Type B pancreatic cell (in vitro differentiated cells): ENCODE measurements at regions not wholly inside any gene's neighbourhood (a gene's known extent, or its start where the extent isn't known, plus 50 kb on each side); places are given as distances from the start of the nearest gene placed in this dataset.

Source experiments
- DNase-seq: peaks from one replicate; pipeline ENCODE4 v3.0.0; 2021; ENCODE audit warnings: mixed read lengths; ENCODE audit not compliant: unreplicated experiment; ENCODE audit errors: extremely low spot score
- H3K27ac Mint-ChIP-seq: 2 replicates; pipeline ENCODE4 v1.8.0; 2021; ENCODE audit warnings: mild to moderate bottlenecking, mixed read lengths
- H3K27me3 Mint-ChIP-seq: 2 replicates; pipeline ENCODE4 v1.8.0; 2021; ENCODE audit warnings: mixed read lengths
- H3K36me3 Mint-ChIP-seq: 2 replicates; pipeline ENCODE4 v1.8.0; 2021; ENCODE audit warnings: mixed read lengths
- H3K4me1 Mint-ChIP-seq: one replicate; pipeline ENCODE4 v1.8.0; 2021; ENCODE audit warnings: mixed read lengths; ENCODE audit not compliant: unreplicated experiment
- H3K4me3 Mint-ChIP-seq: 2 replicates; pipeline ENCODE4 v1.8.0; 2021; ENCODE audit warnings: mild to moderate bottlenecking, mixed read lengths
- H3K9me3 Mint-ChIP-seq: 2 replicates; pipeline ENCODE4 v1.8.0; 2021; ENCODE audit warnings: mixed read lengths
- TF ChIP-seq, protein P1 (sequence below): fragments of 200-600 bp; sonication (generic); conservative IDR thresholded peaks from 2 replicates; pipeline ENCODE4 v1.5.0; 2021; ENCODE audit warnings: antibody characterized with exemption, mild to moderate bottlenecking

DNA sequence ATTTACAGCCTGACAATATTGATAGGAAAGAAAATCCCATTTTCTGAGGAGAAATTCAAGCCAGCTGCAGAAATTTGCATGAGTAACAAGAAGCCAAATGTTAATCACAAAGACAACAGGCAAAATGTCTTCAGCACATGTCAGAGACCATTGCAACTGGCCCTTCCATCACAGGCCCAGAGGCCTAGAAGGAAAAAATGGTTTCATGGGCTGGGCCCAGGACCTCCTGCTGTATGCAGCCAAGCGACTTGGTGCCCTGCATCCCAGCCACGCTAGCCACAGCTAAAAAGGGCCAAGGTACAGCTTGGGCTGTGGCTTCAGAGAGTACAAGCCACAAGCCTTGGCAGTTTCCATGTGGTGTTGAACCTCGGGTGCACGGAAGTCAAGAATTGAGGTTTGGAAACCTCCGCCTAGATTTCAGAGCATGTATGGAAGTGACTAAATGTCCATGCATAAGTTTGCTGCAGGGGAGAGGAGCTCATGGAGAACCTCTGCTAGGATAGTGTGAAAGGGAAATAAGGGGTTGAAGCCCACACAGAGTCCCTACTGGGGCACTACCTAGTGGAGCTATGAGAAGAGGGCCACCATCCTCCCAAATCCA lies 1474.0 kb downstream of the PCDH9 start:
- no peak overlapping the region for H3K27ac Mint-ChIP-seq
- no peak overlapping the region for H3K4me3 Mint-ChIP-seq
- DNase-seq: no peak
- H3K9me3 Mint-ChIP-seq: peaks cover 17% of the 10 kb centered on the region
- H3K4me1 Mint-ChIP-seq: no peaks in the 10 kb centered on the region
- TF ChIP-seq, protein P1, sequence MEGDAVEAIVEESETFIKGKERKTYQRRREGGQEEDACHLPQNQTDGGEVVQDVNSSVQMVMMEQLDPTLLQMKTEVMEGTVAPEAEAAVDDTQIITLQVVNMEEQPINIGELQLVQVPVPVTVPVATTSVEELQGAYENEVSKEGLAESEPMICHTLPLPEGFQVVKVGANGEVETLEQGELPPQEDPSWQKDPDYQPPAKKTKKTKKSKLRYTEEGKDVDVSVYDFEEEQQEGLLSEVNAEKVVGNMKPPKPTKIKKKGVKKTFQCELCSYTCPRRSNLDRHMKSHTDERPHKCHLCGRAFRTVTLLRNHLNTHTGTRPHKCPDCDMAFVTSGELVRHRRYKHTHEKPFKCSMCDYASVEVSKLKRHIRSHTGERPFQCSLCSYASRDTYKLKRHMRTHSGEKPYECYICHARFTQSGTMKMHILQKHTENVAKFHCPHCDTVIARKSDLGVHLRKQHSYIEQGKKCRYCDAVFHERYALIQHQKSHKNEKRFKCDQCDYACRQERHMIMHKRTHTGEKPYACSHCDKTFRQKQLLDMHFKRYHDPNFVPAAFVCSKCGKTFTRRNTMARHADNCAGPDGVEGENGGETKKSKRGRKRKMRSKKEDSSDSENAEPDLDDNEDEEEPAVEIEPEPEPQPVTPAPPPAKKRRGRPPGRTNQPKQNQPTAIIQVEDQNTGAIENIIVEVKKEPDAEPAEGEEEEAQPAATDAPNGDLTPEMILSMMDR: no peak
- no peaks in the 10 kb centered on the region for H3K36me3 Mint-ChIP-seq
- H3K27me3 Mint-ChIP-seq: no peaks in the 10 kb centered on the region

DNA sequence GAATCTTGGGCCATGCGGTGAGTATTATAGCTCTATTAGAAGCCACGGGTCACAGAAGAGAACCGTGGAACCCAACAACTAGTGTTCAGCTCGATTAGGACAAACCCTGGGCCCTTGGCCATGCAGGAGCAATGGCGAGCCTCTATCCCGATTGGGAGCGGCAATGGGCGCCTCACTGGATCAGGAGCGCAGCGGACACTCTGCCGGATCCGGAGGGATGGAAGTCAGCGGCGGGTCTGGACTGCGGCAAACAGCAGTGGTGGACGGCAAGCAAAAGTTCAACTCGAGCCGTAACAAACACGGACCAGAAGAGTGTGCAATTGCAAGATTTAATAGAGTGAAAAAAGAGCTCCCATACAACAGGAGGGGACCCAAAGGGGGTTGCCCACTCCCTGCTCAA lies 1481.9 kb downstream of the PCDH9 start:
- H3K4me1 Mint-ChIP-seq: no peaks in the 10 kb centered on the region
- no peaks in the 10 kb centered on the region for H3K9me3 Mint-ChIP-seq
- no peak for DNase-seq
- no peaks in the 10 kb centered on the region for H3K36me3 Mint-ChIP-seq
- no peaks in the 10 kb centered on the region for H3K27me3 Mint-ChIP-seq
- H3K27ac Mint-ChIP-seq: no peak overlapping the region
- no peak overlapping the region for H3K4me3 Mint-ChIP-seq
- TF ChIP-seq, protein P1: no peak

DNA sequence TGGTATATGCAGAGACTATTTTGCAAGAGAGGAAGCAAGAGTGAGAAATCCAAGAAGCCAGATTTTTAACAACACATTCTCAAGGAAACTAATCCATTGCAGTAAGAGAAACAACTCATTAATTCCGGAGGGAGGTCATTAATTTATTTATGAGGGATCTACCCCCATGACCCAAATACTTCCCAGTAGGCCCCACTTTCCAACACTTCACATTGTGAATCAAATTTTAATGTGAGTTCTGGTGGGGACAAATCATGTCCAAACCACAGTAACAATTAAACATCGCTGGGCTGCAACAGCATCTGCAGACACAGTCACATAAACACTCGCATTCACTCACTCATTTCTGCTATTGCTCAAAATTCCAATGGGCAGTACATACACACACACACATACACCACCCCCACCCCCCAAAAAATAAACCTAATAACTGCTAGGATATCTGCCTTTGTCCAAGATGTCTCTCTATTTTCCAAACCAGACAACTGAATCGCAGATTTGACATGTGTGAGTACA lies 1483.7 kb downstream of the PCDH9 start:
- H3K4me3 Mint-ChIP-seq: no peak overlapping the region

DNA sequence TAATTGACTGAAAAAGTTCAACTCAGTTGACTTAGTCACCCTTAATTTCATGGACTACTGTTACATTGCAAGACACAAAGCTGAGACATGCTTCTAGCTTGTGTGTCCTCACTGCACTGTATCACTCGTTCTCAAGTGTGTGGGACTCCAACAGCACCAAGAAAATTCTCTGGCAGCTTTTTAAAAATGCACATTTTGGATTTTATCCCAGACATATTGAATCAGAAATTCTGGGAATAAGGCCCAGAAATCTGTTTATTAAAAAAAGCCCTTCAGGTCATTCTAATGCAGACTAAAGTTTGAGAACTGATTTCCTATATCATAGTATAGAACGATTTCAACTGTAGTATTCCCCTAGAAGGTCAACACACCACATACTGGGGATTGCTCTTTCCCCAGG lies 1485.3 kb downstream of the PCDH9 start:
- Mint-ChIP-seq H3K27ac (no peak overlapping the region), H3K27me3 (no peaks in the 10 kb centered on the region), H3K4me3 (no peak overlapping the region), H3K9me3 (no peaks in the 10 kb centered on the region), H3K36me3 (no peaks in the 10 kb centered on the region), H3K4me1 (no peaks in the 10 kb centered on the region)
- TF ChIP-seq, protein P1: no peak
- no peak for DNase-seq

More for the DNA sequence above, 1483.7 kb downstream of the PCDH9 start:
- no peaks in the 10 kb centered on the region for H3K36me3 Mint-ChIP-seq
- H3K4me1 Mint-ChIP-seq: no peaks in the 10 kb centered on the region
- TF ChIP-seq, protein P1: no peak
- no peak for DNase-seq
- H3K27ac Mint-ChIP-seq: no peak overlapping the region
- no peaks in the 10 kb centered on the region for H3K9me3 Mint-ChIP-seq
- H3K27me3 Mint-ChIP-seq: no peaks in the 10 kb centered on the region

DNA sequence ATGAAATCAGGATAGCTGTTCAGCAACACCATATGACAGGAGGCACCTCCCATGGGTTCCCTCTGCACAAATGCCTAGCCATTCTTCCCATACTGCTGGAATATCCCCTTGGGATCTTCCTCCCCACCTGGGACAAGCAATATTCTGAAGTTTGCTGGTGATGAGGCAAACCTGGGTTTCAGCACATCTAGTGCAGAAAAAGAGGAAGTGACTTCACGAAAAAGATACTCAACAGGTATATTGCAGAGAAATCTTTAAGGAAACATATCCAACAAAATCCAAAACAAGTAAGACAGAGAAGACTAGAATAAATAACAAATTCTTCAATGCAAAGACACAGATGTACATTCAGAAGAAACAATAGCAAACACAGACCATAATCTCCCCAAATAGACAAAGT lies 1497.0 kb downstream of the PCDH9 start:
- no peak for DNase-seq
- TF ChIP-seq, protein P1: no peak
- Mint-ChIP-seq H3K36me3 (no peaks in the 10 kb centered on the region), H3K27me3 (no peaks in the 10 kb centered on the region), H3K4me1 (no peaks in the 10 kb centered on the region), H3K4me3 (no peak overlapping the region), H3K9me3 (peaks cover 5% of the 10 kb centered on the region), H3K27ac (no peak overlapping the region)

DNA sequence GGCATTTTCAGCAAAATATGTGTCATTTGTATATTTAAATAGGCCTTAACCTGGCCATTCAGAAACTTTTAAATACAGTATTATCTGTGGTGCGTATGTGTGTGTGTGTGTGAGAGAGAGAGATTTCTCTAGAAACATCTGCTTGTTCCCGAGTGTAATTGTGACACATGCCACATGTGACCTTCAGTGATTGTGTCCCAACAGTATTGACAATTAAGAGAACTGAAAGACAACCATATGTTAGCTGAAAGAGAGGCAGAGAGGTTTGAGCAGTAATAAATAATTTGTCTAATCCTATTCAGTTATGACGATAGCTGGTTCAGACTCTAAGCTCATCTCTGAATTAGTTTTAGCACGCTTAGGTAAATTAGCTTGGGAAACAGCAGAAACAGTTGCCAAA lies 1503.1 kb downstream of the PCDH9 start:
- TF ChIP-seq, protein P1: no peak
- Mint-ChIP-seq H3K27ac (no peak overlapping the region), H3K4me3 (no peak overlapping the region), H3K27me3 (no peaks in the 10 kb centered on the region), H3K36me3 (no peaks in the 10 kb centered on the region), H3K9me3 (no peaks in the 10 kb centered on the region), H3K4me1 (peaks cover 3% of the 10 kb centered on the region)
- DNase-seq: no peak
